IPS DF 6.9 (cell line): ENCODE measurements at regions not wholly inside any gene's neighbourhood (a gene's known extent, or its start where the extent isn't known, plus 50 kb on each side); places are given as distances from the start of the nearest gene placed in this dataset.

ENCODE experiments used
- DNase-seq: peaks from one replicate; pipeline ENCODE4 v3.0.0-alpha.2; 2013; ENCODE audit warnings: low read depth, low spot score
- H3K27ac ChIP-seq: one replicate; pipeline ENCODE4 v1.5.1; 2013; ENCODE audit warnings: low read length, control low read depth
- H3K27me3 ChIP-seq: 2 replicates; pipeline ENCODE4 v1.6.1; 2013; ENCODE audit warnings: mild to moderate bottlenecking, low read length; ENCODE audit not compliant: control insufficient read depth, insufficient read depth
- H3K36me3 ChIP-seq: 2 replicates; pipeline ENCODE4 v1.6.1; 2013; ENCODE audit warnings: low read length; ENCODE audit not compliant: control insufficient read depth, insufficient read depth
- H3K4me1 ChIP-seq: 2 replicates; pipeline ENCODE4 v1.6.1; 2013; ENCODE audit warnings: low read length; ENCODE audit not compliant: control insufficient read depth, insufficient read depth
- H3K4me3 ChIP-seq: 2 replicates; pipeline ENCODE4 v1.5.1; 2013; ENCODE audit warnings: mild to moderate bottlenecking, low read length
- H3K9me3 ChIP-seq: 2 replicates; pipeline ENCODE4 v1.6.1; 2013; ENCODE audit warnings: low read length, inconsistent platforms; ENCODE audit not compliant: control insufficient read depth, insufficient read depth
- WGBS: extraction: QIAGEN DNeasy Blood & Tissue Kit; methylation state at CpG from one replicate; pipeline ENCODE4 v1.1.7; 2013; ENCODE audit warnings: mixed read lengths, missing lambda C conversion rate; ENCODE audit not compliant: insufficient read length, insufficient coverage; 5-methylcytosine and 5-hydroxymethylcytosine counted together

GRCh38 chr2:122627388-122627787 lies 871.9 kb downstream of the TSN start:
- Histone ChIP-seq H3K27ac (no peak overlapping the region), H3K27me3 (no peaks in the 10 kb centered on the region), H3K36me3 (no peaks in the 10 kb centered on the region), H3K4me1 (peaks cover 2% of the 10 kb centered on the region; the same call in 1 of the 2 replicates), H3K4me3 (no peak overlapping the region), H3K9me3 (no peaks in the 10 kb centered on the region)
- WGBS: no CpG with 5 or more reads among the region's 3 CpGs
- DNase-seq: no peak

GRCh38 chr2:122634256-122634655 lies 878.8 kb downstream of the TSN start:
- H3K36me3 ChIP-seq: no peaks in the 10 kb centered on the region
- no peak for DNase-seq
- WGBS: no CpG with 5 or more reads among the region's 1 CpG
- H3K27ac ChIP-seq: no peak overlapping the region
- H3K9me3 ChIP-seq: no peaks in the 10 kb centered on the region
- H3K4me1 ChIP-seq: no peaks in the 10 kb centered on the region
- no peak overlapping the region for H3K4me3 ChIP-seq
- H3K27me3 ChIP-seq: no peaks in the 10 kb centered on the region

GRCh38 chr2:122634920-122635319 lies 879.5 kb downstream of the TSN start:
- WGBS: 100% methylated on average over 2 of the region's 2 CpGs

GRCh38 chr2:122635686-122636085 lies 880.2 kb downstream of the TSN start:
- DNase-seq: no peak
- H3K9me3 ChIP-seq: no peaks in the 10 kb centered on the region
- H3K36me3 ChIP-seq: no peaks in the 10 kb centered on the region
- no peaks in the 10 kb centered on the region for H3K27me3 ChIP-seq
- H3K27ac ChIP-seq: no peak overlapping the region
- WGBS: no CpG with 5 or more reads among the region's 1 CpG
- no peaks in the 10 kb centered on the region for H3K4me1 ChIP-seq
- H3K4me3 ChIP-seq: no peak overlapping the region

More at GRCh38 chr2:122634920-122635319, 879.5 kb downstream of the TSN start:
- Histone ChIP-seq H3K4me3 (no peak overlapping the region), H3K36me3 (no peaks in the 10 kb centered on the region), H3K27ac (no peak overlapping the region), H3K4me1 (no peaks in the 10 kb centered on the region), H3K27me3 (no peaks in the 10 kb centered on the region), H3K9me3 (no peaks in the 10 kb centered on the region)
- no peak for DNase-seq

GRCh38 chr2:122636097-122636496 lies 880.6 kb downstream of the TSN start:
- H3K4me1 ChIP-seq: no peaks in the 10 kb centered on the region
- no peak for DNase-seq

GRCh38 chr2:122639176-122639575 lies 883.7 kb downstream of the TSN start:
- Histone ChIP-seq H3K4me1 (no peaks in the 10 kb centered on the region), H3K27me3 (no peaks in the 10 kb centered on the region), H3K27ac (no peak overlapping the region), H3K36me3 (no peaks in the 10 kb centered on the region), H3K4me3 (no peak overlapping the region), H3K9me3 (no peaks in the 10 kb centered on the region)
- DNase-seq: no peak
- WGBS: no CpG with 5 or more reads among the region's 4 CpGs

More at GRCh38 chr2:122636097-122636496, 880.6 kb downstream of the TSN start:
- no peaks in the 10 kb centered on the region for H3K9me3 ChIP-seq
- no peak overlapping the region for H3K27ac ChIP-seq
- no peaks in the 10 kb centered on the region for H3K27me3 ChIP-seq
- H3K36me3 ChIP-seq: no peaks in the 10 kb centered on the region
- no peak overlapping the region for H3K4me3 ChIP-seq

- Histone ChIP-seq H3K36me3 (no peaks in the 10 kb centered on the region), H3K4me1 (no peaks in the 10 kb centered on the region), H3K27ac (no peak overlapping the region), H3K9me3 (no peaks in the 10 kb centered on the region), H3K27me3 (no peaks in the 10 kb centered on the region), H3K4me3 (no peak overlapping the region)
- WGBS: no CpG with 5 or more reads among the region's 2 CpGs
- DNase-seq: no peak
These were observed 884.3 kb downstream of the TSN start for GRCh38 chr2:122639711-122640110.

- no CpG with 5 or more reads among the region's 1 CpG for WGBS
- Histone ChIP-seq H3K9me3 (no peaks in the 10 kb centered on the region), H3K4me3 (no peak overlapping the region), H3K4me1 (no peaks in the 10 kb centered on the region), H3K27ac (no peak overlapping the region), H3K36me3 (no peaks in the 10 kb centered on the region), H3K27me3 (no peaks in the 10 kb centered on the region)
- no peak for DNase-seq
These were observed 888.4 kb downstream of the TSN start for GRCh38 chr2:122643725-122644329.

- H3K4me1 ChIP-seq: peaks cover 2% of the 10 kb centered on the region; the same call in 1 of the 2 replicates
- no peak overlapping the region for H3K4me3 ChIP-seq
- DNase-seq: no peak
- no peaks in the 10 kb centered on the region for H3K27me3 ChIP-seq
- no peak overlapping the region for H3K27ac ChIP-seq
- H3K36me3 ChIP-seq: no peaks in the 10 kb centered on the region
- WGBS: no CpG with 5 or more reads among the region's 2 CpGs
- H3K9me3 ChIP-seq: no peaks in the 10 kb centered on the region
These were observed 895.8 kb downstream of the TSN start for GRCh38 chr2:122651236-122651635.

- H3K9me3 ChIP-seq: no peaks in the 10 kb centered on the region
- H3K27ac ChIP-seq: no peak overlapping the region
- no CpG with 5 or more reads among the region's 2 CpGs for WGBS
- peaks cover 5% of the 10 kb centered on the region for H3K4me1 ChIP-seq
- no peaks in the 10 kb centered on the region for H3K36me3 ChIP-seq
- DNase-seq: no peak
- H3K27me3 ChIP-seq: no peaks in the 10 kb centered on the region
- no peak overlapping the region for H3K4me3 ChIP-seq
These were observed 896.3 kb downstream of the TSN start for GRCh38 chr2:122651780-122652179.

- no peaks in the 10 kb centered on the region for H3K36me3 ChIP-seq
- H3K27ac ChIP-seq: no peak overlapping the region
- no CpG with 5 or more reads among the region's 3 CpGs for WGBS
- DNase-seq: no peak
- H3K4me3 ChIP-seq: no peak overlapping the region
- no peaks in the 10 kb centered on the region for H3K27me3 ChIP-seq
- H3K9me3 ChIP-seq: no peaks in the 10 kb centered on the region
- H3K4me1 ChIP-seq: peaks cover 6% of the 10 kb centered on the region
These were observed 897.2 kb downstream of the TSN start for GRCh38 chr2:122652670-122653069.
